ENCODE measurements at regions not wholly inside any gene's neighbourhood (a gene's known extent, or its start where the extent isn't known, plus 50 kb on each side); places are given as distances from the start of the nearest gene placed in this dataset.
A peak's percentile ranks its signal among the peaks of the same experiment; 100 is the strongest.

GRCh38 chr18:23356424-23356823, 96.7 kb upstream of the RIOK3 start (continued):
- no peak for TF ChIP-seq ZNF512 (CRISPR knock-in tag; IDR thresholded peaks at IDR 0.05)
- no peak for TF ChIP-seq HES4 (CRISPR knock-in tag; IDR thresholded peaks at IDR 0.05; ENCODE audit: borderline replicate concordance)
- no peak for TF ChIP-seq HMG20B (CRISPR knock-in tag; conservative IDR thresholded peaks at IDR 0.05)
- no peak for TF ChIP-seq ZKSCAN5 (CRISPR knock-in tag; IDR thresholded peaks at IDR 0.05)
- no peak for TF ChIP-seq ZBTB40 (IDR thresholded peaks at IDR 0.05)
- no peak for TF ChIP-seq ZBTB40 (CRISPR knock-in tag; IDR thresholded peaks at IDR 0.05)
- TF ChIP-seq ZNF687 (CRISPR knock-in tag; IDR thresholded peaks at IDR 0.05): peak; percentile 37
- no peak for TF ChIP-seq HOMEZ (CRISPR knock-in tag; IDR thresholded peaks at IDR 0.05; ENCODE audit: low read depth)
- no peak for TF ChIP-seq U2AF1 (optimal IDR thresholded peaks at IDR 0.05; ENCODE audit: low read depth, low read length)
- no peak for TF ChIP-seq ZNF574 (CRISPR knock-in tag; IDR thresholded peaks at IDR 0.05)
